NOMO-1 treated with DMSO at 0.1 percent for 48 hours (cell line): ENCODE measurements at regions not wholly inside any gene's neighbourhood (a gene's known extent, or its start where the extent isn't known, plus 50 kb on each side); places are given as distances from the start of the nearest gene placed in this dataset.
"Not testable (repeated sequence)": the region's sequence is repeated elsewhere in the genome, so short reads cannot be mapped to it uniquely, and the experiment has no call there.

Experiments
- DNase-seq: peaks from one replicate; lab custom pipeline; 2025; ENCODE audit not compliant: unreplicated experiment; lab: John Stamatoyannopoulos, UW

- DNase-seq = no peak
These were observed 2733.7 kb downstream of the PCDH7 start for GRCh38 chr4:33453916-33454315.

GRCh38 chr4:33465565-33465964, 2745.4 kb downstream of the PCDH7 start:
- no peak for DNase-seq

DNA sequence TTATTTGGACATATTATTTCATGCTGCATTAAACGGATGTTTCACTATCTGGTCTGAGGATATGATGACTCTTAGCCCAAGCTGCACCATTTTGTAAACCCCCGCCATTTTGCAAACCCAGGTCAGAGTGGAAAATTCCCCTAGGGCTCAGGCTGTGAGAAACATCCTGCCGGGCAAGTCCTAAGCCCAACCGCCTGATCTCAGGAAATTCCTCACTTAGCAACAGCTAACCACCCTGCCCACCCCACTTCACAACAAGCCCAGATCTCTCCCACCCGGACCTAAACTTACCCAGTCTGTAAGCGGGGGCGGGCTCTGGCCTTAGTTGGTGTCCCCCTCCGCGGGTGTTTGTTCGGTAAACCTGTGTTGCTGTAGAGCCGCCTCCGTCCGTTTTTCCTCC, 2747.1 kb downstream of the PCDH7 start:
- DNase-seq = no peak

- no peak for DNase-seq
These were observed 2750.6 kb downstream of the PCDH7 start for GRCh38 chr4:33470805-33471204.

DNA sequence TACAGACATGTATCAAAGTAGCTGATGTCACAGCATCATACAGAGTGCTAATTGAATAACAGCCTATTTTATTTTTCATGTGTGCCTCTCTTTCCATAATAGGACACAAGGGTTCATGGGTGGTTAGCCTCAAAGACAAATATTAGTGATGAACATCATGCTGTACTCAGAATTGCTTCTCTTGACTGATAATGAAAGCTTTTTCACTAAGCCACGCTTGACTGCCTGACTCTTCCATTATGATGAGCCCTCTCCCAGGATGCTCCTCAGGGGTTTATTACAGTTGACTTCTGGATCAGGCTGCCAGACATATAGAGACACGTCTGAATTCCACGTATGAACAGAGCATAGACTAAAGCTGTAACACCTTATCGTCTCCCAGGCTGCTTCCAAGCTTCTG, 2757.5 kb downstream of the PCDH7 start:
- no peak for DNase-seq

GRCh38 chr4:33482773-33483172, 2761.5 kb downstream of the ARAP2 start:
- no peak for DNase-seq

DNA sequence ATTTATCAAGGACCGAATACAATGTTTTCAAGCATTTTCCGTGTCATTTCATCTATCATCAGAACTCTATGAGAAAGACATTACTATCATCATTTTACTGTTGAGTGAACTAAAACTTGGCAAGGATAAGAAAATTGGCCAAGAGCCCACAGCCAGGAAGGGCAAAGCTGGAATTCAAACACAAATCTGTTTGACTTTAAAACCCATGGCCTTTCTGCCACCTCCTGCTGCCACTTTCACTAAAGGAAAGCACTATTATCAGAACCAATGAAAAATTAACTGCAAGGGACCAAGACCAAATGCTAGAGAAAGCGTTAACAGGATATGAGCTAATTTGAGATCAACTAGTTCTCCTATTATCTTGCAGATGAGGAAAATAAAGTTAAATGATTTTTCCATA, 2759.2 kb downstream of the ARAP2 start:
- no peak for DNase-seq

DNA sequence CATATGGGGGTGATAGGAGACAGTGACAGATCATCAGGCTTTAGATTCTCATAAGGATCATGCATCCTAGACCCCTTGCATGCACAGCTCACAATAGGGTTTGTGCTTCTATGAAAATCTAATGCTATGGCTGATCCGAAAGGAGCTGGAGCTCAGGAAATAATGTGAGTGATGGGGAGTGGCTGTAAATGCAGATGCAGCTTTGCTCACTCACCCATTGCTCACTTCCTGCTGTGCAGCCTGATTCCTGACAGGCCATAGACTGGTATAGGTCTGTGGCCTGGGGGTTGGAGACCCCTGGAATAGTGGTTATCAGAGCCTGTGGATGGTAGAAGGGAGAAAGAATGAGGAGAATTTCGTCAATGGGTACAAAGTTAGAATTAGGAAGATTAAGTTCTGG, 2751.1 kb downstream of the ARAP2 start:
- no peak for DNase-seq

GRCh38 chr4:33494150-33494549, 2750.2 kb downstream of the ARAP2 start:
- DNase-seq = peak; percentile 28

DNA sequence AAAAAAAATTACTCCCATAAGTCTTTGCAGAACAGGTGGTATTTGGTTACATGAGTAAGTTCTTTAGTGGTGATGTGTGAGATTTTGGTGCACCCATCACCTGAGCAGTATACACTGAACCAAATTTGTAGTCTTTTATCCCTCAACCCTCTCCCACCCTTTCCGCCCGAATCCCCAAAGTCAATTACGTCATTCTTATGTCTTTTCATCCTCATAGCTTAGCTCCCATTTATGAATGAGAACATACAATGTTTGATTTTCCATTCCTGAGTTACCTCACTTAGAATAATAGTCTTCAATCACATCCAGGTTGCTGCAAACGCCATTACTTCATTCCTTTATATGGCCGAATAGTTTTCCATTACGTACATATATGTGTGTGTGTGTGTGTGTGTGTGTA, 2742.7 kb downstream of the ARAP2 start:
- not testable (repeated sequence) for DNase-seq

DNA sequence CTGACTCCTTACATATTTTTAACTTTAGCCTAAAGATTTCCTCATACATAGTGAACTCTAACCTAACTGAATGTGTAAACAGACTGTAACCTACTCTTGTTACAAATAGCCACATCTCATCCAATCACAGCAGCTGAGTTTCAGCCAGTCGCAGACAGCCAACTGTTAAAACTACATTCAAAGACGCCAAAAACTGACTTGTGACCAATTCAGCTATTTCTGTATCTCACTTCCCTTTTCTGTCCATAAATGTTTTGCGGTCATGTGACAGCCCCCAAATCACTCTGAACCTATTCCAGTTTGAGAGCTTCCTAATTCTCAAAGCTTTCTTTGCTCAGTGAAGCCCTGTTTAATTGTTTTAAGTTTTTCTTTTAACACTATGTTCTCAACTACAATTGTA, 2731.9 kb downstream of the ARAP2 start:
- peak; percentile 91 for DNase-seq

- DNase-seq = no peak
These were observed 2725.5 kb downstream of the ARAP2 start for GRCh38 chr4:33518856-33519255.

DNA sequence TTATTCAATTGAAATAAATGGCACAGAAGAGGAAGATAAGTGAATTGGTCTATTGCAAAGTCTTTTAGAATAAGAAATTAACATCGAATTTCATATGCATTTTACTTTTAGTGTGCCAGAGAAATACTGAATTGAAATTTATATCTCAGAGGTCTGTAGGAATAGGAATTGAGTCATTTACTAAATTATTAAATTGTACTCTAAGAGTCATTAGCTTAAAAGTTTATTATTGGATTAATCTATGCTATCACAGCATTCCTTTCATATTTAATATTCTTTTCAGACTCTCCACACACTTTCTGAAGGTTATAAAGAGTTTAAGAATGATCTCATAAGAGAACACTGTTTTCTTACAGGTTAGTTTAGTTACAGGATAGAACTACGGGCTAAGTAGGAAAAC, 2711.5 kb downstream of the ARAP2 start:
- no peak for DNase-seq

DNA sequence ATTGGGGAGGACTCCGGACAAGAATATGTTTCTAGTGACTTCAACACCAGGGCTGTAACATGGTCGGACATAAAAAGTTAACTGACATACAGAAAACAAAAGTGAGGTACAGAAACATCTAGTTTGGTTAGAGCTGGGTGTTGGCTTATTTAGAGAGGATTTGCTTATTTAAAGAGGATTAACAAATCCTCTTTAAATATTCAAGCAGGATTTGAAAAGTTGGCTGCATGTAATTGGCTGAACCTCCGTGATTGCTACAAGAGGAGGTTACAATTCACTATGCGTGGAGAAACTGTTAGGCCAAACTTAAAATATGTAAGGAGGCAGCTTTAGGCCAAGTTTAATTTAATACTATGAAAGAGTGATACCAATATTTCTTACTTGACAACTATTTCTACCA, 2707.4 kb downstream of the ARAP2 start:
- no peak for DNase-seq

- no peak for DNase-seq
These were observed 2706.8 kb downstream of the ARAP2 start for GRCh38 chr4:33537527-33537926.

- peak; percentile 93 for DNase-seq
These were observed 2700.3 kb downstream of the ARAP2 start for GRCh38 chr4:33543941-33544450.

DNA sequence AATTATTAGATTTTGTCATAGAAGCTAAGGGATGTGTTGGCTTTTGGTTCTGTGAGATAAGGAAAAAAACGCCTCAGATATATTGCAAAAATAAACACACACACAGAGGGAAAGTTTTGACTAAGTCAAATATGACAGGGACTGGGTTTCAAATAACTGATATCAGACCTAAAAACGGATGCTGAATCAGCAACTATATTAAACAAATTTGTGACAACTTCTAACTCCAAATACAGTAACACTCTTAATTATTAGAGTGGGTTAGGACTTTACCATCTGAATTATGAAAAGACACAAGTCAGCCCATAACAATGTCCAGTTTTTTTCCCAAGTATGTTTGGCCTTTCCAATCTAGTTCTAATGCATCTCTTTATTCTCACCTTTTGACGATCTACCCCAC, 2693.1 kb downstream of the ARAP2 start:
- DNase-seq = no peak

DNA sequence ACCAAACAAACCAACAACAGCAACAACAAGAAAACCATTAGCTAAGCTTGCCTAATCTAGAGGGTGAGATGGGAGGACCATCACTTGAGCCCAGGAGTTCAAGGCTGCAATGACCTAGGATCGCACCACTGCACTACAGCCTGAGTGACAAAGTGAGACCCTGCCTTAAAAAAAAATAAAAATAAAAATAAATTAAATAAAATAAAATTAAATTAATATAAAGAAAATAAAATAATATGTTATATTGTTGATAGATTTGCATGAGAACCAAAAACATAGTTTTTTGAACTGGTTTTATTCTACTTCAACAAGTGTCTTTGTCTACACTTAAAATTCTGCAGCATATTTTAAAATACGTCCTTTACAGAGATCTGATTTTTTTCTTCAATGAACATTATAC, 2683.1 kb downstream of the ARAP2 start:
- no peak for DNase-seq

DNA sequence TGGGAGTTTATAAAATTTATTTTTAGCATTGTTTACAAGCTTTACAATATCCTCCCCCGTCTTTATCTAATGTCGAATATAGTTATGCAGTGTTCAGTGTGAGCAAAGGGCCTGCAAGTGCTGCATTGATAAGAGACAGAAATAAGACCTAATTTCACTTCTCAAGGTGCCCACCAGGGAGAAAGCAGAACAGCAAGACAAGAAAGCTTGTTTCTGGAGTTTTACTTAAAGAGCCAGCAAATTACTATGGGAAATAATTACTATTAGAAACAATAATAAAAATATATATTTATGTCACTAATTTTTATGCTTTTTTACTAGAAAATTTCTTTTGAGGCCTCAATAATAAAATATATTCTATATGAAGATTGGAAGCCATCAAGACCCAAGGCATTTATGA, 2677.7 kb downstream of the ARAP2 start:
- DNase-seq = no peak

- no peak for DNase-seq
These were observed 2666.5 kb downstream of the ARAP2 start for GRCh38 chr4:33577791-33578190.

DNA sequence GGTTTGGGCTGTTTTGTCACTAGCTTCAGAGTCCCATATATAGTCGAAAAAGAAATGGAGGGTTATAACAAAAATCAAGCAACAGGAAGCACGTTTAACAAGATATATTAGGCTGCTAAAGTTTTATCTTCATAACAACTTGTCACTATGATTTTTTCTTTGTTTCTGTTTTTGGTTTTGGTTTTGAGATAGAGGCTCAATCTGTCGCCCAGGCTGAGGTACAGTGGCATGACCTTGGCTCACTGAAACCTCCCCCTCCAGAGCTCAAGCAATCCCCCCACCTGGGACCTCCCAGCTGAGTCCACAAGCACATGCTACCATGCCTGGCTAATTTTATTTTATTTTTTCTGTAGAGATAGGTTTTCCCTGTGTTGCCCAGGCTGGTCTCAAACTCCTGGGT, 2664.4 kb downstream of the ARAP2 start:
- no peak for DNase-seq

DNA sequence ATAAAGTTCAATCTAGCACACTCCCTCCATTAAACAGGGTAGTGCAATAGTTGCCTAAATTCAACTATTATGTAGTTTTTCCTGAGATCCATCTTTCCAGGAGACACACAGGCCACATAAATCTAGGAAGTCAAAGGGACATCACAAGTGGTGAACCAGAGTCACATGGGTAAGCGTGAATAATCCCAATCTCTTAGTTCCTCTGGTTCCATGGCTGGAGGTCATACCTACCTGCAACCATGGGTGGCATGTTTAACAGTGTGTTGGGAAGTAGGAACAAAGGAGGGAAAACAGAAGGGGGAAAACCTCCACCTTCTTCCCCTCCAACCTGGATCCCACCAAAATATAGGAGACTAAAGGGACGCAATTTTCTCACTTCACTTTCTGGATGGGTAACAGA, 2651.6 kb downstream of the ARAP2 start:
- DNase-seq = no peak

GRCh38 chr4:33606951-33607350, 2637.4 kb downstream of the ARAP2 start:
- DNase-seq = no peak

- no peak for DNase-seq
These were observed 2628.2 kb downstream of the ARAP2 start for GRCh38 chr4:33616121-33616520.
